SK-N-SH (cell line): ENCODE measurements at regions not wholly inside any gene's neighbourhood (a gene's known extent, or its start where the extent isn't known, plus 50 kb on each side); places are given as distances from the start of the nearest gene placed in this dataset.
"Not testable (repeated sequence)": the region's sequence is repeated elsewhere in the genome, so short reads cannot be mapped to it uniquely, and the experiment has no call there.

Source experiments
- CTCF ChIA-PET: fragments of 300-600, 350-600 bp; formaldehyde crosslinking; extraction: SDS; loops from one replicate; lab custom pipeline; 2021; lab: Yijun Ruan, JAX
- POLR2A ChIA-PET: fragments of 350-600 bp; sonication (Branson Sonifier 250); formaldehyde crosslinking; extraction: SDS; loops from one replicate; lab custom pipeline; 2020; ENCODE audit warnings: antibody characterized with exemption, inconsistent platforms; lab: Yijun Ruan, JAX
- DNase-seq: peaks from one replicate; pipeline ENCODE4 v3.0.0; 2012
- H2AFZ ChIP-seq: fragments of 200-600 bp; sonication (generic); 2 replicates; pipeline ENCODE4 v1.8.1; 2016; ENCODE audit warnings: antibody characterized with exemption, mild to moderate bottlenecking, low read depth
- H3F3A ChIP-seq: fragments of 200-600 bp; sonication (generic); replicated peaks from 2 replicates; pipeline ENCODE3; 2016; ENCODE audit warnings: antibody characterized with exemption, mild to moderate bottlenecking; ENCODE audit not compliant: insufficient read depth
- H3K27ac ChIP-seq, 2 experiments: fragments of 200-500 bp in 1 of 2; fragments of 200-600 bp in 1 of 2; sonication (Bioruptor generic) in 1 of 2; sonication (generic), shearing (Covaris generic) in 1 of 2; 2 replicates each; pipeline versions ENCODE4 v1.5.1 to v1.6.1; 2014 to 2016; ENCODE audit warnings: low read depth in 2 of 2, inconsistent platforms in 1 of 2, low read length in 1 of 2, mild to moderate bottlenecking in 1 of 2, mixed read lengths in 1 of 2
- H3K27me3 ChIP-seq: fragments of 200-600 bp; sonication (generic), shearing (Covaris generic); 2 replicates; pipeline ENCODE4 v1.6.1; 2016; ENCODE audit warnings: mixed run types; ENCODE audit not compliant: insufficient read depth
- H3K36me3 ChIP-seq, 2 experiments: fragments of 200-500 bp in 1 of 2; fragments of 200-600 bp in 1 of 2; sonication (Bioruptor generic) in 1 of 2; sonication (generic) in 1 of 2; replicated peaks in 1 of 2; 2 replicates each; pipeline versions ENCODE3 to v1.5.1; 2014 to 2016; ENCODE audit warnings: low read length in 1 of 2, mild to moderate bottlenecking in 1 of 2; ENCODE audit not compliant: insufficient read depth in 2 of 2, control insufficient read depth in 1 of 2
- H3K4me1 ChIP-seq, 2 experiments: fragments of 200-500 bp in 1 of 2; fragments of 200-600 bp in 1 of 2; sonication (Bioruptor generic) in 1 of 2; sonication (generic), shearing (Covaris generic) in 1 of 2; 2 replicates each; pipeline versions ENCODE4 v1.5.1 to v1.6.1; 2014 to 2016; ENCODE audit warnings: low read depth in 1 of 2, low read length in 1 of 2, mixed run types in 1 of 2; ENCODE audit not compliant: insufficient read depth in 2 of 2, control insufficient read depth in 1 of 2
- H3K4me2 ChIP-seq: fragments of 200-600 bp; sonication (generic), shearing (Covaris generic); 2 replicates; pipeline ENCODE4 v1.6.1; 2017; ENCODE audit warnings: mixed run types
- H3K4me3 ChIP-seq, 2 experiments: fragments of 200-500 bp in 1 of 2; fragments of 200-600 bp in 1 of 2; sonication (Bioruptor generic) in 1 of 2; sonication (generic), shearing (Covaris generic) in 1 of 2; 2 replicates each; pipeline versions ENCODE4 v1.5.1 to v1.8.1; 2014 to 2016; ENCODE audit warnings: low read depth in 2 of 2, inconsistent platforms in 1 of 2, low read length in 1 of 2, mild to moderate bottlenecking in 1 of 2, mixed read lengths in 1 of 2, moderate library complexity in 1 of 2
- H3K79me2 ChIP-seq: fragments of 200-600 bp; sonication (generic); 2 replicates; pipeline ENCODE4 v1.8.1; 2017; ENCODE audit warnings: mild to moderate bottlenecking; ENCODE audit not compliant: insufficient read depth
- H3K9ac ChIP-seq: fragments of 200-600 bp; sonication (generic); 2 replicates; pipeline ENCODE4 v1.6.1; 2017; ENCODE audit warnings: mixed run types
- H3K9me2 ChIP-seq: fragments of 200-600 bp; sonication (generic); 2 replicates; pipeline ENCODE4 v1.6.1; 2017; ENCODE audit warnings: mixed run types
- H3K9me3 ChIP-seq: fragments of 200-600 bp; sonication (generic); 2 replicates; pipeline ENCODE4 v1.6.1; 2017; ENCODE audit warnings: mixed run types, mild to moderate bottlenecking, moderate library complexity
- H4K20me1 ChIP-seq: fragments of 200-600 bp; sonication (generic); 2 replicates; pipeline ENCODE4 v1.6.1; 2017; ENCODE audit warnings: mild to moderate bottlenecking, mixed run types; ENCODE audit not compliant: insufficient read depth
- EP300 ChIP-seq, 2 experiments: IDR thresholded peaks; 2 replicates each; pipeline versions ENCODE4 v1.4.0 to v1.6.1; 2012; ENCODE audit warnings: borderline replicate concordance in 1 of 2, low read depth in 1 of 2, low read length in 1 of 2
- EZH2phosphoT487 ChIP-seq: fragments of 200-600 bp; sonication (generic); IDR thresholded peaks from 2 replicates; pipeline ENCODE4 v1.6.1; 2017; ENCODE audit warnings: low read depth, mixed run types, mild to moderate bottlenecking, antibody characterized with exemption, moderate library complexity, borderline replicate concordance
- FOSL2 ChIP-seq: IDR thresholded peaks from 2 replicates; pipeline ENCODE4 v1.4.0; 2012; ENCODE audit warnings: low read depth, mild to moderate bottlenecking, moderate library complexity, borderline replicate concordance
- GATA2 ChIP-seq: sonication (generic); formaldehyde crosslinking; IDR thresholded peaks from 2 replicates; pipeline ENCODE4 v1.5.0; 2020; ENCODE audit warnings: mild to moderate bottlenecking, missing genetic modification reagents
- MXI1 ChIP-seq: IDR thresholded peaks from 2 replicates; pipeline ENCODE4 v1.6.1; 2012; ENCODE audit warnings: mild to moderate bottlenecking, low read depth, low read length, improper control_type of control experiment
- NFIC ChIP-seq: IDR thresholded peaks from 2 replicates; pipeline ENCODE4 v1.4.0; 2012; ENCODE audit warnings: borderline replicate concordance
- RCOR1 ChIP-seq: fragments of 150-350 bp; IDR thresholded peaks from 2 replicates; pipeline ENCODE4 v1.6.1; 2017; ENCODE audit warnings: antibody characterized with exemption, low read length
- RXRA ChIP-seq: IDR thresholded peaks from 2 replicates; pipeline ENCODE4 v1.4.0; 2012; ENCODE audit warnings: low read depth, mild to moderate bottlenecking, borderline replicate concordance
- SIN3A ChIP-seq: IDR thresholded peaks from 2 replicates; pipeline ENCODE4 v1.6.1; 2012; ENCODE audit warnings: low read depth, mild to moderate bottlenecking, low read length, moderate library complexity, borderline replicate concordance
- YY1 ChIP-seq: IDR thresholded peaks from 2 replicates; pipeline ENCODE4 v1.4.0; 2012; ENCODE audit warnings: low read depth, mild to moderate bottlenecking
- WGBS: methylation state at CpG from one replicate; pipeline ENCODE4 v1.1.6; 2017; ENCODE audit warnings: low lambda C conversion rate; 5-methylcytosine and 5-hydroxymethylcytosine counted together
- TF ChIP-seq, protein P1 (sequence below): fragments of 150-350 bp; IDR thresholded peaks from 2 replicates; pipeline ENCODE4 v1.6.1; 2016; ENCODE audit warnings: mild to moderate bottlenecking, low read depth, low read length

DNA sequence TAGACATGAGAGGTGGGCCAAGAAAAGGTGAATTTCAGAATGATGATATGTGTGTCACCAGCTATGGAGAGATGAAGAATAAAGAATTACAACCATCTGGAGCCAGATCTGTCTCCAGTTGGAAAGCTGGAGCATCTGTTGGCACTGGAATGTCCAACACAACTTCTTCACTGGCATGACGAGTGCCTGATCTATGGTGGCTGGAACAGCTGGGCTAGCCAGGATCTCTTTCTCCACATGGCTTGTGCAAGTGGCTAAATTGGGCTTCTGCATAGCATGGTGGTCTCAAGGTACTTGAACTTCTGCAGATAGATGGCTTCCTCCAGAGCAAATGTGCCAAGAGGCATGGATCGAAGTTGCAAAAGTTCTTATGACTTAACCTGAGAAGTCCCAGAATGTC lies 256.1 kb upstream of the NCAM1 start:
- Histone ChIP-seq H3K4me2 (no peak overlapping the region), H3K4me1 (no peaks in the 10 kb centered on the region), H3K9me2 (no peaks in the 10 kb centered on the region), H3K27me3 (no peaks in the 10 kb centered on the region), H4K20me1 (no peaks in the 10 kb centered on the region), H3K9me3 (no peaks in the 10 kb centered on the region), H3K27ac (no peak overlapping the region), H3K36me3 (no peaks in the 10 kb centered on the region), H3F3A (no peaks in the 10 kb centered on the region), H3K9ac (no peak overlapping the region), H3K4me3 (no peak overlapping the region), H3K79me2 (no peaks in the 10 kb centered on the region), H2AFZ (no peak overlapping the region)
- TF ChIP-seq EP300 (IDR thresholded peaks at IDR 0.05; ENCODE audit: borderline replicate concordance in 1 of 2, low read depth in 1 of 2, low read length in 1 of 2), result no peak
- no peak for TF ChIP-seq RXRA
- no peak for TF ChIP-seq YY1
- TF ChIP-seq RCOR1, result no peak
- TF ChIP-seq, protein P1, sequence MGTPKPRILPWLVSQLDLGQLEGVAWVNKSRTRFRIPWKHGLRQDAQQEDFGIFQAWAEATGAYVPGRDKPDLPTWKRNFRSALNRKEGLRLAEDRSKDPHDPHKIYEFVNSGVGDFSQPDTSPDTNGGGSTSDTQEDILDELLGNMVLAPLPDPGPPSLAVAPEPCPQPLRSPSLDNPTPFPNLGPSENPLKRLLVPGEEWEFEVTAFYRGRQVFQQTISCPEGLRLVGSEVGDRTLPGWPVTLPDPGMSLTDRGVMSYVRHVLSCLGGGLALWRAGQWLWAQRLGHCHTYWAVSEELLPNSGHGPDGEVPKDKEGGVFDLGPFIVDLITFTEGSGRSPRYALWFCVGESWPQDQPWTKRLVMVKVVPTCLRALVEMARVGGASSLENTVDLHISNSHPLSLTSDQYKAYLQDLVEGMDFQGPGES, result no peak
- no peak for TF ChIP-seq SIN3A
- no peak for TF ChIP-seq GATA2 (CRISPR knock-in tag)
- TF ChIP-seq EZH2phosphoT487, result no peak
- POLR2A ChIA-PET, result no interaction called here
- no peak for DNase-seq
- CTCF ChIA-PET, result interaction anchor here (1.1 kb wide), 1 partner anchor 13 kb away, joined by 5 read pairs; no protein-coding TSS in a partner anchor
- WGBS, result 35% methylated on average over 2 of the region's 2 CpGs

DNA sequence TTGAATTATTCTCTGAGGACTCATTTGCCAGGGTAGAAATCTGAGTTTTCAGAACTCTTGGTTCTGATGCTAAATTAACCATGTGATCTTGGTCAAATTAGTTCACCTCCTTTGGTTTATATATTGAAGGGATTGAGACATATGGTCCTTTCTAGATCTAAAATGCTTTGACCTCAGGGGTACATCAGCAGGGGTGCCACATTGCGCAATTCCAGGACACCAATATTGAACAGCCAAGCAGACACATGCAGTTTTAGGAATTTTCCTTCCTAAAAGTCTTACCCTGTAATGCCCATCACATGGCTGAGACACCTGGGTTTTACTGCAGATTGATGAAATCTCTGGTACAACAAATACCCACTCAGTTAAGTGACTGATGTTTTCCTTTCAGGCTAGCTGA lies 254.4 kb upstream of the NCAM1 start:
- Histone ChIP-seq H3K79me2 (no peaks in the 10 kb centered on the region), H4K20me1 (no peaks in the 10 kb centered on the region), H3K9ac (no peak overlapping the region)
- POLR2A ChIA-PET, result no interaction called here
- CTCF ChIA-PET, result interaction anchor here (1.5 kb wide), 1 partner anchor 27 kb away, joined by 3 read pairs; no protein-coding TSS in a partner anchor
- WGBS, result 58% methylated on average over 1 of the region's 1 CpG
- TF ChIP-seq EP300 (IDR thresholded peaks at IDR 0.05; ENCODE audit: borderline replicate concordance in 1 of 2, low read depth in 1 of 2, low read length in 1 of 2), result no peak
- no peak for TF ChIP-seq MXI1
- TF ChIP-seq NFIC, result no peak
- TF ChIP-seq RXRA, result no peak
- TF ChIP-seq FOSL2, result no peak
- TF ChIP-seq, all 33 proteins: peak for 0
- H3K4me1 ChIP-seq, result no peaks in the 10 kb centered on the region
- H3K27ac ChIP-seq, result no peak overlapping the region
- H3K4me3 ChIP-seq, result no peak overlapping the region
- no peak overlapping the region for H3K4me2 ChIP-seq
- H3F3A ChIP-seq, result no peaks in the 10 kb centered on the region
- no peaks in the 10 kb centered on the region for H3K9me2 ChIP-seq
- no peaks in the 10 kb centered on the region for H3K36me3 ChIP-seq
- H3K9me3 ChIP-seq, result no peaks in the 10 kb centered on the region
- DNase-seq, result no peak
- no peak overlapping the region for H2AFZ ChIP-seq
- H3K27me3 ChIP-seq, result no peaks in the 10 kb centered on the region

DNA sequence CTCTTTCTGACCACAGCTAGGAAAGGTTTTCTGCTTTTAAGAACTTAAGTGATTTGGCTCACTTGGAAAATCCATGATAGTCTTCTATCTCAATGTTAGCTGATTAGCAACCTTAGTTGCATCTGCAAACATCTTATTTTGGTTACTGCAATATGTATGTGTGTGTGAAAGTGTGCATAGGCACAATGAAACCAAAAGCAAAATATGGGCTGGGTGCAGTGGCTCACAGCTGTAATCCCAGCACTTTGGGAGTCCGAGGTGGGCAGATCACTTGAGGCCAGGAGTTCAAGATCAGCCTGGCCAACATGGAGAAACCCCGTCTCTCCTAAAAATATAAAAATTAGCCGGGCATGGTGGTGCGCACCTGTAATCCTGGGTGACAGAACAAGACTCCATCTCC lies 246.9 kb upstream of the NCAM1 start:
- DNase-seq, H3K4me3 ChIP-seq, H2AFZ ChIP-seq, H3K79me2 ChIP-seq, H3K9ac ChIP-seq, H3K4me1 ChIP-seq, H3K36me3 ChIP-seq, H3K27ac ChIP-seq, H3K9me2 ChIP-seq, H3K27me3 ChIP-seq, H3F3A ChIP-seq, CTCF ChIA-PET, H4K20me1 ChIP-seq, H3K4me2 ChIP-seq, POLR2A ChIA-PET, H3K9me3 ChIP-seq: not testable (repeated sequence)
- 73% methylated on average over 4 of the region's 4 CpGs for WGBS
